Astrocyte (in vitro differentiated cells and primary cell): ENCODE measurements at regions not wholly inside any gene's neighbourhood (a gene's known extent, or its start where the extent isn't known, plus 50 kb on each side); places are given as distances from the start of the nearest gene placed in this dataset.
"Not testable (repeated sequence)": the region's sequence is repeated elsewhere in the genome, so short reads cannot be mapped to it uniquely, and the experiment has no call there.

Source experiments
- DNase-seq: peaks from one replicate; pipeline ENCODE4 v3.0.0-alpha.2; 2010; ENCODE audit warnings: low read depth
- FAIRE-seq: peaks from 2 replicates; lab custom pipeline; 2011; peaks lifted over from hg19 to GRCh38; lab: Jason Lieb, UNC
- H2AFZ ChIP-seq: 2 replicates; pipeline ENCODE4 v1.6.0; 2012; ENCODE audit warnings: low read depth, low read length, inconsistent platforms
- H3K27ac ChIP-seq: 2 replicates; pipeline ENCODE4 v1.5.1; 2011; ENCODE audit warnings: low read depth, low read length, inconsistent platforms
- H3K27me3 ChIP-seq: 2 replicates; pipeline ENCODE4 v1.6.0; 2011; ENCODE audit warnings: low read length, inconsistent platforms; ENCODE audit not compliant: insufficient read depth
- H3K36me3 ChIP-seq: 2 replicates; pipeline ENCODE4 v1.5.1; 2011; ENCODE audit warnings: low read length, inconsistent platforms; ENCODE audit not compliant: insufficient read depth
- H3K4me1 ChIP-seq: 2 replicates; pipeline ENCODE4 v1.5.1; 2011; ENCODE audit warnings: low read length, inconsistent platforms; ENCODE audit not compliant: insufficient read depth
- H3K4me2 ChIP-seq: 2 replicates; pipeline ENCODE4 v1.6.0; 2012; ENCODE audit warnings: low read length, inconsistent platforms
- H3K4me3 ChIP-seq: 2 replicates; pipeline ENCODE4 v1.5.1; 2011; ENCODE audit warnings: low read depth, mild to moderate bottlenecking, low read length, inconsistent platforms; ENCODE audit not compliant: insufficient read depth
- H3K79me2 ChIP-seq: 2 replicates; pipeline ENCODE4 v1.6.0; 2012; ENCODE audit warnings: mild to moderate bottlenecking, low read length, inconsistent platforms; ENCODE audit not compliant: insufficient read depth
- H3K9ac ChIP-seq: 2 replicates; pipeline ENCODE4 v1.6.0; 2012; ENCODE audit warnings: mild to moderate bottlenecking, low read length, inconsistent platforms
- H3K9me3 ChIP-seq: 2 replicates; pipeline ENCODE4 v1.5.1; 2012; ENCODE audit warnings: low read depth, mild to moderate bottlenecking, low read length, inconsistent platforms; ENCODE audit not compliant: insufficient read depth
- H4K20me1 ChIP-seq: 2 replicates; pipeline ENCODE4 v1.6.0; 2012; ENCODE audit warnings: low read length, inconsistent platforms; ENCODE audit not compliant: insufficient read depth
- H3K27ac Mint-ChIP-seq: one replicate; pipeline ENCODE4 v1.8.0; 2021; ENCODE audit warnings: mild to moderate bottlenecking, mixed read lengths; ENCODE audit not compliant: unreplicated experiment
- H3K27me3 Mint-ChIP-seq: one replicate; pipeline ENCODE4 v1.8.0; 2021; ENCODE audit warnings: low read depth, mixed read lengths; ENCODE audit not compliant: unreplicated experiment
- H3K36me3 Mint-ChIP-seq: one replicate; pipeline ENCODE4 v1.8.0; 2021; ENCODE audit warnings: low read depth, mixed read lengths; ENCODE audit not compliant: unreplicated experiment
- H3K4me1 Mint-ChIP-seq: one replicate; pipeline ENCODE4 v1.8.0; 2021; ENCODE audit warnings: low read depth, mixed read lengths; ENCODE audit not compliant: unreplicated experiment
- H3K4me3 Mint-ChIP-seq: one replicate; pipeline ENCODE4 v1.8.0; 2021; ENCODE audit warnings: mild to moderate bottlenecking, moderate library complexity, mixed read lengths; ENCODE audit not compliant: unreplicated experiment
- H3K9me3 Mint-ChIP-seq: one replicate; pipeline ENCODE4 v1.8.0; 2021; ENCODE audit warnings: mild to moderate bottlenecking, mixed read lengths; ENCODE audit not compliant: unreplicated experiment
- EZH2 ChIP-seq: IDR thresholded peaks from 2 replicates; pipeline ENCODE4 v1.6.1; 2012; ENCODE audit warnings: mild to moderate bottlenecking, low read length, inconsistent platforms; ENCODE audit not compliant: insufficient read depth
- TF ChIP-seq, protein P1 (sequence below): IDR thresholded peaks from 2 replicates; pipeline ENCODE4 v1.5.1; 2011; ENCODE audit warnings: low read depth, mild to moderate bottlenecking, inconsistent platforms, low read length, moderate library complexity; ENCODE audit not compliant: insufficient read depth

DNA sequence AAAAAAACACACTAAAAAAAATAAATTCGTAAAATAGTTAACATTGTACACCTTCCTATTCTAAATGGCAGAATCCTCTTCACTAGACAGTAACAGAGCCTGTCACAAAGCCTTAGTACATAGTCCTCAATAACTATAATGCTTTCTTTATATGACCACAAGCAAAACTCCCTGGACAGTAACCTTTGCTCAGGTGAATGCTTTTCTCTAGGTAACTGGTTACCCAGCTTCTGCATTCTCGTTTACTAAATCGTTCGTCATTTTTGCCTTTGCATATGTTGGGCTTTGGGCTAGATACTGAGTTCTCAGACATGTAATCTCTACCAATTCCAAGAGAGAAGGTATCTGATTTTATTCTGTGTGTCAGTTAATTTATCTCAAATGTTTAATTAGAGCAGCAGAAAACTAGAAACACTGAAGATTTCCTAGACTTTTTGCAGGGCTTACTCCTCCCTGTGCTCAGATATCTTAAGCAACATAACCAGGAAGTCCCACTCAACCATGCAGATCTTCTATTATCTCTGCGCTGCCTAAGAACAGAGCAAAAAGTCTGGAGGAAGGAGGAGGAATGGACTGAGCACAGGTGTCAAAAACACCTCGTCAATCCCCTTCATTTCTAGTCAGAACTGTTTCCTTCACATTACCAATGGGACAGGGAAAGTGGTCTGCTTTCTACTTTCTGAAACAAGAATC, 247.7 kb downstream of the SOCS6 start:
- Histone ChIP-seq H3K9me3 (no peaks in the 10 kb centered on the region), H3K27me3 (no peaks in the 10 kb centered on the region), H3K79me2 (no peaks in the 10 kb centered on the region), H4K20me1 (no peaks in the 10 kb centered on the region), H3K4me2 (no peak overlapping the region), H3K27ac (no peak overlapping the region), H3K36me3 (no peaks in the 10 kb centered on the region), H3K4me1 (no peaks in the 10 kb centered on the region), H3K9ac (no peak overlapping the region), H3K4me3 (no peak overlapping the region), H2AFZ (no peak overlapping the region)
- H3K27ac Mint-ChIP-seq: no peak overlapping the region
- H3K27me3 Mint-ChIP-seq: no peaks in the 10 kb centered on the region
- TF ChIP-seq EZH2: no peak
- TF ChIP-seq, protein P1, sequence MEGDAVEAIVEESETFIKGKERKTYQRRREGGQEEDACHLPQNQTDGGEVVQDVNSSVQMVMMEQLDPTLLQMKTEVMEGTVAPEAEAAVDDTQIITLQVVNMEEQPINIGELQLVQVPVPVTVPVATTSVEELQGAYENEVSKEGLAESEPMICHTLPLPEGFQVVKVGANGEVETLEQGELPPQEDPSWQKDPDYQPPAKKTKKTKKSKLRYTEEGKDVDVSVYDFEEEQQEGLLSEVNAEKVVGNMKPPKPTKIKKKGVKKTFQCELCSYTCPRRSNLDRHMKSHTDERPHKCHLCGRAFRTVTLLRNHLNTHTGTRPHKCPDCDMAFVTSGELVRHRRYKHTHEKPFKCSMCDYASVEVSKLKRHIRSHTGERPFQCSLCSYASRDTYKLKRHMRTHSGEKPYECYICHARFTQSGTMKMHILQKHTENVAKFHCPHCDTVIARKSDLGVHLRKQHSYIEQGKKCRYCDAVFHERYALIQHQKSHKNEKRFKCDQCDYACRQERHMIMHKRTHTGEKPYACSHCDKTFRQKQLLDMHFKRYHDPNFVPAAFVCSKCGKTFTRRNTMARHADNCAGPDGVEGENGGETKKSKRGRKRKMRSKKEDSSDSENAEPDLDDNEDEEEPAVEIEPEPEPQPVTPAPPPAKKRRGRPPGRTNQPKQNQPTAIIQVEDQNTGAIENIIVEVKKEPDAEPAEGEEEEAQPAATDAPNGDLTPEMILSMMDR: no peak
- no peak for FAIRE-seq
- no peaks in the 10 kb centered on the region for H3K4me1 Mint-ChIP-seq
- H3K36me3 Mint-ChIP-seq: no peaks in the 10 kb centered on the region
- no peak overlapping the region for H3K4me3 Mint-ChIP-seq
- H3K9me3 Mint-ChIP-seq: no peaks in the 10 kb centered on the region
- no peak for DNase-seq

DNA sequence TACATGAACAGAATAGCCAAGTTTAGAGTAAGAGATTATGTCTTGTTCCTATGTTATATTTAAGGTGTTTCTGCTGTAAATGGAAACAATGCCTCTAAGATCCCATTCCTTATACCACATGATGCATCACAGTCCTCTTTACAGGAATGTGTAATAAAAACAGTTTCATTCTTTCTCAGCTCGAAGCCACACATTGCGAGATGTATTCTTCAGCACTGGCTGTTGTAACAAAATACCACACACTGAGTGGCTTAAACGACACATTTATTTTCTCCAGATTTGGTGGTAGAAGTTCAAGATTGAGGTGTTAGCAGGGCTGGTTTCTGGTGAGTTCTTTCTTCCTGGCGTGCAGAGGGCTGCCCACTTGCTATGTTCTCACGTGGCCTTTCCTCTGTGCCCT, 246.2 kb downstream of the SOCS6 start:
- H3K27ac Mint-ChIP-seq: no peak overlapping the region
- H4K20me1 ChIP-seq: no peaks in the 10 kb centered on the region
- H3K9ac ChIP-seq: no peak overlapping the region
- H3K27me3 ChIP-seq: no peaks in the 10 kb centered on the region
- no peak overlapping the region for H3K4me3 ChIP-seq
- no peaks in the 10 kb centered on the region for H3K9me3 ChIP-seq
- FAIRE-seq (no peak), DNase-seq (no peak)
- no peaks in the 10 kb centered on the region for H3K79me2 ChIP-seq
- no peaks in the 10 kb centered on the region for H3K27me3 Mint-ChIP-seq
- H3K9me3 Mint-ChIP-seq: peaks cover 2% of the 10 kb centered on the region
- no peak overlapping the region for H3K4me2 ChIP-seq
- H3K36me3 ChIP-seq: no peaks in the 10 kb centered on the region
- no peaks in the 10 kb centered on the region for H3K4me1 ChIP-seq
- H3K36me3 Mint-ChIP-seq: no peaks in the 10 kb centered on the region
- H2AFZ ChIP-seq: no peak overlapping the region
- H3K27ac ChIP-seq: no peak overlapping the region
- no peak overlapping the region for H3K4me3 Mint-ChIP-seq
- no peaks in the 10 kb centered on the region for H3K4me1 Mint-ChIP-seq
- no peak for TF ChIP-seq EZH2
- TF ChIP-seq, protein P1: no peak

DNA sequence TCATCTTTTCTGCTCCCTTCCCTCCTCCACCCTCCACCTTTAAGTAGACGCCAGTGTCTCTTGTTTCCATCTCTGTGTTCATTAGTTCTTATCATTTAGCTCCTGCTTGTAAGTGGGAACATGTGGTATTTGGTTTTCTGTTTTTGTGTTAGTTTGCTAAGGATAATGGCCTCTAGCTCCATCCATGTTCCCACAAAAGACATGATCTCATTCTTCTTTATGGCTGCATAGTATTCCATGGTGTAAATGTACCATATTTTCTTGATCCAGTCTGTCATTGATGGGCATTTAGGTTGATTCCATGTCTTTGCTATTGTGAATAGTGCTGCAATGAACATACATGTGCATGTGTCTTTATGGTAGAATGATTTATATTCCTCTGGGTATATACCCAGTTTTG, 236.5 kb downstream of the SOCS6 start:
- H2AFZ ChIP-seq, H3K4me1 Mint-ChIP-seq, H3K27me3 Mint-ChIP-seq, H4K20me1 ChIP-seq, H3K36me3 ChIP-seq, H3K9me3 ChIP-seq, H3K27me3 ChIP-seq, H3K4me2 ChIP-seq, H3K4me3 ChIP-seq, H3K27ac ChIP-seq, FAIRE-seq, H3K27ac Mint-ChIP-seq, H3K4me3 Mint-ChIP-seq, H3K79me2 ChIP-seq, H3K9ac ChIP-seq, H3K36me3 Mint-ChIP-seq, H3K4me1 ChIP-seq, H3K9me3 Mint-ChIP-seq, DNase-seq: not testable (repeated sequence)
